Neural cell (in vitro differentiated cells): ENCODE measurements at regions not wholly inside any gene's neighbourhood (a gene's known extent, or its start where the extent isn't known, plus 50 kb on each side); places are given as distances from the start of the nearest gene placed in this dataset.

Experiments used
- EP300 ChIP-seq: fragments of 450-650 bp; conservative IDR thresholded peaks from 2 replicates; pipeline ENCODE4 v1.6.1; 2014; ENCODE audit warnings: antibody characterized with exemption, mild to moderate bottlenecking, moderate library complexity; ENCODE audit not compliant: poor library complexity, severe bottlenecking
- EZH2 ChIP-seq: fragments of 200-600, 300-800 bp; shearing (Covaris generic), sonication (generic); IDR thresholded peaks from 2 replicates; pipeline ENCODE4 v1.6.1; 2014; ENCODE audit warnings: antibody characterized with exemption, low read length, borderline replicate concordance, mild to moderate bottlenecking; ENCODE audit not compliant: insufficient read depth, poor library complexity, severe bottlenecking
- MXI1 ChIP-seq: fragments of 450-650 bp; conservative IDR thresholded peaks from 2 replicates; pipeline ENCODE4 v1.6.1; 2014; ENCODE audit warnings: antibody characterized with exemption, mild to moderate bottlenecking; ENCODE audit not compliant: poor library complexity, severe bottlenecking
- POLR2AphosphoS5 ChIP-seq: IDR thresholded peaks from 2 replicates; pipeline ENCODE4 v1.6.1; 2012
- SMC3 ChIP-seq: fragments of 450-650 bp; conservative IDR thresholded peaks from 2 replicates; pipeline ENCODE4 v1.6.1; 2014; ENCODE audit warnings: antibody characterized with exemption, mild to moderate bottlenecking, moderate library complexity; ENCODE audit not compliant: poor library complexity
- TAF1 ChIP-seq: IDR thresholded peaks from 2 replicates; pipeline ENCODE4 v1.6.1; 2012; ENCODE audit warnings: low read depth
- TF ChIP-seq, protein P1 (sequence below): fragments of 450-650 bp; IDR thresholded peaks from 2 replicates; pipeline ENCODE4 v1.5.1; 2014; ENCODE audit warnings: antibody characterized with exemption, mild to moderate bottlenecking, moderate library complexity; ENCODE audit not compliant: poor library complexity, severe bottlenecking
- TF ChIP-seq, protein P2 (sequence below): IDR thresholded peaks from 2 replicates; pipeline ENCODE4 v1.6.1; 2012; ENCODE audit warnings: borderline replicate concordance

DNA sequence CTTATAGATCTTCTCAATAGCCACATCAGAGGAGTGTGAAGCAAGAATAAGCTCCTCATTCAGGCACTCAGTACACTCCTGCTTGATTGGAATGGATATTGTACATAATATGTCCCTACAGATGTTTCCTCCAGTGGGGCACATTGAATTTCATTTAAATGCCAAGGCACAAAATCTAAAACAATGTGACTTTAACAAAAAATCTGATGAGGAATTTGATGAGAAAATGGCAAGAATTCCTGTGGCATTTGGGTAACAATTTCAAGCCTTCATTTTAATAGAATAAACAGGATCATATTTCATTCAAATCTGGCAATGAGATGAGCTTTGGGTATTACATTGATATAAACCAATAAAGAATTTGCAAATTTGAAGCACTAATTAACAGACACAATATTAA lies 307.7 kb upstream of the PKN2 start:
- TF ChIP-seq, protein P1, sequence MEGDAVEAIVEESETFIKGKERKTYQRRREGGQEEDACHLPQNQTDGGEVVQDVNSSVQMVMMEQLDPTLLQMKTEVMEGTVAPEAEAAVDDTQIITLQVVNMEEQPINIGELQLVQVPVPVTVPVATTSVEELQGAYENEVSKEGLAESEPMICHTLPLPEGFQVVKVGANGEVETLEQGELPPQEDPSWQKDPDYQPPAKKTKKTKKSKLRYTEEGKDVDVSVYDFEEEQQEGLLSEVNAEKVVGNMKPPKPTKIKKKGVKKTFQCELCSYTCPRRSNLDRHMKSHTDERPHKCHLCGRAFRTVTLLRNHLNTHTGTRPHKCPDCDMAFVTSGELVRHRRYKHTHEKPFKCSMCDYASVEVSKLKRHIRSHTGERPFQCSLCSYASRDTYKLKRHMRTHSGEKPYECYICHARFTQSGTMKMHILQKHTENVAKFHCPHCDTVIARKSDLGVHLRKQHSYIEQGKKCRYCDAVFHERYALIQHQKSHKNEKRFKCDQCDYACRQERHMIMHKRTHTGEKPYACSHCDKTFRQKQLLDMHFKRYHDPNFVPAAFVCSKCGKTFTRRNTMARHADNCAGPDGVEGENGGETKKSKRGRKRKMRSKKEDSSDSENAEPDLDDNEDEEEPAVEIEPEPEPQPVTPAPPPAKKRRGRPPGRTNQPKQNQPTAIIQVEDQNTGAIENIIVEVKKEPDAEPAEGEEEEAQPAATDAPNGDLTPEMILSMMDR, result no peak
- TF ChIP-seq EP300, result no peak
- TF ChIP-seq POLR2AphosphoS5, result no peak
- TF ChIP-seq TAF1, result no peak
- no peak for TF ChIP-seq MXI1
- no peak for TF ChIP-seq SMC3
- TF ChIP-seq EZH2, result no peak
- TF ChIP-seq, protein P2, sequence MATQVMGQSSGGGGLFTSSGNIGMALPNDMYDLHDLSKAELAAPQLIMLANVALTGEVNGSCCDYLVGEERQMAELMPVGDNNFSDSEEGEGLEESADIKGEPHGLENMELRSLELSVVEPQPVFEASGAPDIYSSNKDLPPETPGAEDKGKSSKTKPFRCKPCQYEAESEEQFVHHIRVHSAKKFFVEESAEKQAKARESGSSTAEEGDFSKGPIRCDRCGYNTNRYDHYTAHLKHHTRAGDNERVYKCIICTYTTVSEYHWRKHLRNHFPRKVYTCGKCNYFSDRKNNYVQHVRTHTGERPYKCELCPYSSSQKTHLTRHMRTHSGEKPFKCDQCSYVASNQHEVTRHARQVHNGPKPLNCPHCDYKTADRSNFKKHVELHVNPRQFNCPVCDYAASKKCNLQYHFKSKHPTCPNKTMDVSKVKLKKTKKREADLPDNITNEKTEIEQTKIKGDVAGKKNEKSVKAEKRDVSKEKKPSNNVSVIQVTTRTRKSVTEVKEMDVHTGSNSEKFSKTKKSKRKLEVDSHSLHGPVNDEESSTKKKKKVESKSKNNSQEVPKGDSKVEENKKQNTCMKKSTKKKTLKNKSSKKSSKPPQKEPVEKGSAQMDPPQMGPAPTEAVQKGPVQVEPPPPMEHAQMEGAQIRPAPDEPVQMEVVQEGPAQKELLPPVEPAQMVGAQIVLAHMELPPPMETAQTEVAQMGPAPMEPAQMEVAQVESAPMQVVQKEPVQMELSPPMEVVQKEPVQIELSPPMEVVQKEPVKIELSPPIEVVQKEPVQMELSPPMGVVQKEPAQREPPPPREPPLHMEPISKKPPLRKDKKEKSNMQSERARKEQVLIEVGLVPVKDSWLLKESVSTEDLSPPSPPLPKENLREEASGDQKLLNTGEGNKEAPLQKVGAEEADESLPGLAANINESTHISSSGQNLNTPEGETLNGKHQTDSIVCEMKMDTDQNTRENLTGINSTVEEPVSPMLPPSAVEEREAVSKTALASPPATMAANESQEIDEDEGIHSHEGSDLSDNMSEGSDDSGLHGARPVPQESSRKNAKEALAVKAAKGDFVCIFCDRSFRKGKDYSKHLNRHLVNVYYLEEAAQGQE, result no peak
